Pancreas (tissue), 10 donors: ENCODE measurements at regions not wholly inside any gene's neighbourhood (a gene's known extent, or its start where the extent isn't known, plus 50 kb on each side); places are given as distances from the start of the nearest gene placed in this dataset.

Experiments
- ATAC-seq, 4 donors: fragments of 200-7000 bp; cut with Tn5 transposase; one replicate each; pipeline versions ENCODE4 v1.8.0 to v1.9.1; 2020; ENCODE audit warnings: mild to moderate bottlenecking in 4 of 4, moderate library complexity in 4 of 4
- DNase-seq, 6 donors: peaks; one replicate each; pipeline ENCODE4 v3.0.0-alpha.2; 2020
- FAIRE-seq: peaks from 2 replicates; lab custom pipeline; 2012; peaks lifted over from hg19 to GRCh38; lab: Jason Lieb, UNC
- H3K27ac ChIP-seq, 4 donors: fragments of 200-600 bp; sonication (generic); 1 replicate in 3 of 4; 2 replicates in 1 of 4; pipeline versions ENCODE4 v1.5.0 to v1.8.0; 2020
- H3K27me3 ChIP-seq, 4 donors: fragments of 200-600 bp; one replicate each; pipeline ENCODE4 v1.8.0; 2021
- H3K36me3 ChIP-seq, 3 donors: fragments of 200-600 bp; sonication (generic) in 1 of 3; one replicate each; pipeline versions ENCODE4 v1.5.0 to v1.8.0; 2020 to 2021
- H3K4me1 ChIP-seq, 3 donors: fragments of 200-600 bp; one replicate each; pipeline ENCODE4 v1.8.0; 2021
- H3K4me3 ChIP-seq, 4 donors: fragments of 200-600 bp; sonication (generic) in 2 of 4; one replicate each; pipeline versions ENCODE4 v1.5.0 to v1.8.0; 2020 to 2021
- H3K9me3 ChIP-seq, 4 donors: fragments of 200-600 bp; one replicate each; pipeline ENCODE4 v1.8.0; 2021
- WGBS, 2 donors: extraction: QIAGEN DNeasy Blood & Tissue Kit; methylation state at CpG; one replicate each; pipeline ENCODE4 v1.1.7; 2013; 5-methylcytosine and 5-hydroxymethylcytosine counted together
- intact Hi-C, 3 donors: fragments of 100-400 bp; cut with DNase I; formaldehyde crosslinking; loops; one replicate each; pipeline versions ENCODE4 v1.11.1 to v1.14.2; 2022
- TF ChIP-seq, protein P1 (sequence below), 4 donors: fragments of 200-600 bp; sonication (generic) in 3 of 4; IDR thresholded peaks; one replicate each; pipeline versions ENCODE4 v1.5.0 to v1.8.0; 2021; ENCODE audit warnings: antibody characterized with exemption in 4 of 4
- donor health status: healthy with polysubstance abuse.
- donor health status: DM: no; HTN: no; CAD: no; lungs with moderate emphysema.
- donor health status: DM: no; HTN: no; CAD: no.
- donor health status: control.
- donor health status: control.
- donor health status: Bipolar disorder and iron deficiency.
- donor health status: DM: yes; HTN: yes; CAD: no.
- donor health status: DM: no; HTN: no; CAD: no.
- donor health status: DM: no; HTN: no; CAD: no.
- donor health status: DM: yes; HTN: yes; CAD: no.

DNA sequence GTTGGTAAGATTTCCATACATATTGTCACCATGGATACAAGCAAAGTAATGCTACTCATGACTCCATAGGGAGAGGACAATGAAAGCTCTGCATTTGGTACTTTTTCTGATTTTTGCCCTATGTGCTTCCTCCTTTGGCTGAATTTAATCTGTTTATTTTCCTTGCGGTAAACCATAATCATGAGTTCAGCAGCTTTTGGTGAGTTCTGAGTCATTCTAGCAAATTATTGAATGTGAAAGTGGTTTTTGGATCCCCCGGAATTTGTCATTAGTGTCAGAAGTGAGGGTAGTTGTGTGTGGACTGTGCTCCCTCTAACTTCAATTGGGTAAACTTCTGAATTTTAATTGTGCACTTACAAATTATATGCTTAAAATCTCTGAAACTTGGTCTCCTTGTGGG is 170.3 kb downstream of the MOSPD2 start:
- TF ChIP-seq, protein P1, sequence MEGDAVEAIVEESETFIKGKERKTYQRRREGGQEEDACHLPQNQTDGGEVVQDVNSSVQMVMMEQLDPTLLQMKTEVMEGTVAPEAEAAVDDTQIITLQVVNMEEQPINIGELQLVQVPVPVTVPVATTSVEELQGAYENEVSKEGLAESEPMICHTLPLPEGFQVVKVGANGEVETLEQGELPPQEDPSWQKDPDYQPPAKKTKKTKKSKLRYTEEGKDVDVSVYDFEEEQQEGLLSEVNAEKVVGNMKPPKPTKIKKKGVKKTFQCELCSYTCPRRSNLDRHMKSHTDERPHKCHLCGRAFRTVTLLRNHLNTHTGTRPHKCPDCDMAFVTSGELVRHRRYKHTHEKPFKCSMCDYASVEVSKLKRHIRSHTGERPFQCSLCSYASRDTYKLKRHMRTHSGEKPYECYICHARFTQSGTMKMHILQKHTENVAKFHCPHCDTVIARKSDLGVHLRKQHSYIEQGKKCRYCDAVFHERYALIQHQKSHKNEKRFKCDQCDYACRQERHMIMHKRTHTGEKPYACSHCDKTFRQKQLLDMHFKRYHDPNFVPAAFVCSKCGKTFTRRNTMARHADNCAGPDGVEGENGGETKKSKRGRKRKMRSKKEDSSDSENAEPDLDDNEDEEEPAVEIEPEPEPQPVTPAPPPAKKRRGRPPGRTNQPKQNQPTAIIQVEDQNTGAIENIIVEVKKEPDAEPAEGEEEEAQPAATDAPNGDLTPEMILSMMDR (IDR thresholded peaks at IDR 0.05), result no peak
- Histone ChIP-seq H3K27me3 (no peaks in the 10 kb centered on the region), H3K36me3 (no peaks in the 10 kb centered on the region), H3K4me3 (no peak overlapping the region), H3K4me1 (no peaks in the 10 kb centered on the region), H3K27ac (no peak overlapping the region), H3K9me3 (no peaks in the 10 kb centered on the region)
- ATAC-seq (no peak), DNase-seq (no peak), FAIRE-seq (no peak)
- 42 to 46% methylated on average over 2 of the region's 2 CpGs for WGBS, 2 donors
- intact Hi-C loops, result no loop called here

DNA sequence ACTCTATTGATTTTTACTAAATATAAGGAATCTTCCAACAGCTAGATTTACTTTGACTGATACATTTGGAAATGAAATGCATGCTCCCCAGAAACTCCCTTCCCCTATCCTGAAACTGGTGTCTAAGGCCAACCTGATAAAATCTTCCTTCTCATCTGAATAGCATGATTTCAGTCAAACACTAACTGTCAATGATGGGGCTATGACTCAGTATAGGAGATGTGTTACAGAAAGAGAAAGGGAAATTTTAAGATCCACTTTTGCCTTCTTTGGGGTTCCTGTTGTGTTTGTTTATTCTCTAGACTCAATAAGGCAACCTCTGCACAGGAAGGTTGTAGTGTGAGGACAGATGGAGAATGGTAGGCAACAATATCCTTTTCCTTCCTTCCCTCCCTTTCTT is 160.7 kb downstream of the MOSPD2 start:
- no peak for FAIRE-seq
- no peak for ATAC-seq
- Histone ChIP-seq H3K9me3 (no peaks in the 10 kb centered on the region), H3K4me3 (no peak overlapping the region), H3K36me3 (no peaks in the 10 kb centered on the region), H3K27me3 (no peaks in the 10 kb centered on the region), H3K4me1 (no peaks in the 10 kb centered on the region), H3K27ac (no peak overlapping the region)
- no peak for DNase-seq
- TF ChIP-seq, protein P1 (IDR thresholded peaks at IDR 0.05), result no peak
- intact Hi-C loops, result no loop called here

DNA sequence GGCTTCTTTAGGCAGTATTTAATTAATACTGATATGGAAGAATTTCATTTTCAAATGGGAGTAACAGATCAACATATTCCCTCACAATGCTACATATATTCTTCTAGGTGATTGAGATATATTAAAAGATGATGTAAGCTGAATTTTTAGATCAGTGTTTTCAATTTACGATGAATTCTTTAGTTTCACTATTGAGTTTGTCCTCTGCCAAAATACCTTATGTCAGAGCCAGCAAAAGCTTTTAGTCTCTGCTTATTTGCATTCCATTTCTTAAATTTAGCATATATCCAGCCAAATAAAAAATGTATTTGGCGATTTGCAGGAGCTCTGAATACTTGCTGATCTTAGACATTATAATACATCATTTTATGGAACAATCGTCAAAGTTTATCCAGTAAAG is 144.3 kb downstream of the MOSPD2 start:
- DNase-seq (no peak), FAIRE-seq (no peak), ATAC-seq (no peak)
- peaks cover 0 to 6% (median 0%) of the 10 kb centered on the region in 4 donors for H3K27me3 ChIP-seq
- H3K4me3 ChIP-seq, result no peak overlapping the region
- no peaks in the 10 kb centered on the region for H3K9me3 ChIP-seq
- TF ChIP-seq, protein P1 (IDR thresholded peaks at IDR 0.05), result no peak
- intact Hi-C loops, result no loop called here
- H3K4me1 ChIP-seq, result no peaks in the 10 kb centered on the region
- 44 to 49% methylated on average over 3 of the region's 3 CpGs for WGBS, 2 donors
- no peak overlapping the region for H3K27ac ChIP-seq
- H3K36me3 ChIP-seq, result no peaks in the 10 kb centered on the region

DNA sequence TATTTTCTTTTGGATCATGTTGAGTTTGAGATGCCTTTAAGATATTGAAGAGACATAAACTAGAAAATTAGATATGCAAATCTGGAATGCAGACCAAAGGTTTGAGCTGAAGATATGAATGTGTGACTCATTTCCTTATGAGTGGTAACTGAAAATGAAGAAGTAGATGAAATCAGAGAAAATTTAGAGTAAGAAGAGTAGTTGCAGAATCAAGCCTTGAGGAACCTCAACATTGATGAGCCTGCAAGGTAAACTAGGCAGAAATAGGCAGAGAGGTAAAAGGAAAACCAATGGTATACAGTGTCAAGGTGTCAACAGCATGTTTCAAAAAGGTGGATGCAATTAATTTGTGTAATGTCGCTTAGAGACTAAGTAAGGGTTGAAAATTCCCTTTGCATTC is 142.8 kb downstream of the MOSPD2 start:
- intact Hi-C loops, result no loop called here
- TF ChIP-seq, protein P1 (IDR thresholded peaks at IDR 0.05), result no peak
- Histone ChIP-seq H3K27me3 (peaks cover 0 to 10% (median 0%) of the 10 kb centered on the region in 4 donors), H3K27ac (no peak overlapping the region), H3K4me1 (no peaks in the 10 kb centered on the region), H3K4me3 (no peak overlapping the region), H3K36me3 (no peaks in the 10 kb centered on the region), H3K9me3 (no peaks in the 10 kb centered on the region)
- ATAC-seq (no peak), FAIRE-seq (no peak), DNase-seq (no peak)
- 39% methylated on average over 1 of the region's 1 CpG for WGBS, 2 donors

DNA sequence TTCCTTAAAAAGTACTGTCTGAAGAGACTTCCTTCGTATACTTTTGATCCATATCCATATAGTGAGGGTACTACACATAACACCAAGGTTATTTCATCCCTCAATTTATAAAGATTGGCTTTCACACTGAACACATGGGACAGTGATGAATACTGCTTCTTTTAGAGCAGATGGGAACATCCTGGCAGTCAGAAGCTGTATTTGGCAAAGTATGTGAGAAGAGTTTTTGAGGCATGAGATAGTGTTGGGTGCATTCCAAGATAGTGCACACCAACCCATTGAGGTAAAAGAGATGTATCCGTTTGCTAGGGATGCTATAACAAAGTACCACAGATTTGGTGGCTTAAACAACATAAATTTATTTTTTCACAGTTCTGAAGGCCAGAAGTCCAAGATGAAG is 141.1 kb downstream of the MOSPD2 start:
- DNase-seq, result no peak
- WGBS, 2 donors, result 55% methylated on average over 2 of the region's 2 CpGs
- no peak for ATAC-seq
- no peaks in the 10 kb centered on the region for H3K9me3 ChIP-seq
- H3K36me3 ChIP-seq, result no peaks in the 10 kb centered on the region
- H3K27me3 ChIP-seq, result peaks cover 0 to 10% (median 0%) of the 10 kb centered on the region in 4 donors
- no peak overlapping the region for H3K27ac ChIP-seq
- no peak for FAIRE-seq
- no peak overlapping the region for H3K4me3 ChIP-seq
- TF ChIP-seq, protein P1 (IDR thresholded peaks at IDR 0.05), result no peak
- intact Hi-C loops, result no loop called here
- H3K4me1 ChIP-seq, result no peaks in the 10 kb centered on the region
